H9 (cell line): ENCODE measurements at regions not wholly inside any gene's neighbourhood (a gene's known extent, or its start where the extent isn't known, plus 50 kb on each side); places are given as distances from the start of the nearest gene placed in this dataset.

ENCODE experiments used
- DNase-seq: peaks from one replicate; pipeline ENCODE4 v3.0.0-alpha.2; 2017
- H2AFZ ChIP-seq: one replicate; pipeline ENCODE4 v1.6.1; 2013; ENCODE audit warnings: mild to moderate bottlenecking, low read length, control low read depth, moderate library complexity
- H2AK5ac ChIP-seq: 2 replicates; pipeline ENCODE4 v1.6.1; 2013; ENCODE audit warnings: low read length, control low read depth, mixed read lengths; ENCODE audit not compliant: insufficient read length
- H2BK120ac ChIP-seq: one replicate; pipeline ENCODE4 v1.6.1; 2013; ENCODE audit warnings: low read depth, mild to moderate bottlenecking, low read length, control low read depth, inconsistent platforms; ENCODE audit not compliant: poor library complexity, severe bottlenecking
- H2BK12ac ChIP-seq: 2 replicates; pipeline ENCODE4 v1.6.1; 2013; ENCODE audit warnings: low read length, control low read depth, mixed read lengths, low read depth; ENCODE audit not compliant: insufficient read length
- H2BK15ac ChIP-seq: 2 replicates; pipeline ENCODE4 v1.6.1; 2013; ENCODE audit warnings: low read depth, low read length, control low read depth
- H2BK20ac ChIP-seq: one replicate; pipeline ENCODE4 v1.6.1; 2013; ENCODE audit warnings: low read depth, mild to moderate bottlenecking, low read length, control low read depth, inconsistent platforms; ENCODE audit not compliant: poor library complexity, severe bottlenecking
- H2BK5ac ChIP-seq: 2 replicates; pipeline ENCODE4 v1.6.1; 2013; ENCODE audit warnings: low read length, control low read depth, mixed read lengths; ENCODE audit not compliant: insufficient read length
- H3K14ac ChIP-seq: 2 replicates; pipeline ENCODE4 v1.6.1; 2013; ENCODE audit warnings: low read length, control low read depth; ENCODE audit not compliant: insufficient read depth
- H3K18ac ChIP-seq: 2 replicates; pipeline ENCODE4 v1.6.1; 2013; ENCODE audit warnings: low read depth, mild to moderate bottlenecking, mixed read lengths, low read length, control low read depth; ENCODE audit not compliant: insufficient read length
- H3K23ac ChIP-seq: 2 replicates; pipeline ENCODE4 v1.6.1; 2013; ENCODE audit warnings: low read length, control low read depth, mixed read lengths, low read depth; ENCODE audit not compliant: insufficient read length
- H3K23me2 ChIP-seq: 2 replicates; pipeline ENCODE4 v1.6.1; 2013; ENCODE audit warnings: low read depth, mild to moderate bottlenecking, mixed read lengths, low read length, control low read depth; ENCODE audit not compliant: insufficient read length, poor library complexity, severe bottlenecking
- H3K27ac ChIP-seq: 2 replicates; pipeline ENCODE4 v1.5.1; 2013; ENCODE audit warnings: low read length, control low read depth, mixed read lengths, low read depth; ENCODE audit not compliant: insufficient read length
- H3K27me3 ChIP-seq: 2 replicates; pipeline ENCODE4 v1.6.1; 2013; ENCODE audit warnings: low read length, control low read depth, inconsistent platforms; ENCODE audit not compliant: insufficient read depth
- H3K4ac ChIP-seq: 2 replicates; pipeline ENCODE4 v1.6.1; 2013; ENCODE audit warnings: low read depth, mild to moderate bottlenecking, control low read depth, inconsistent platforms, low read length, moderate library complexity
- H3K4me1 ChIP-seq: 2 replicates; pipeline ENCODE4 v1.6.1; 2013; ENCODE audit warnings: low read length, control low read depth, inconsistent platforms; ENCODE audit not compliant: insufficient read depth
- H3K4me2 ChIP-seq: 2 replicates; pipeline ENCODE4 v1.6.1; 2013; ENCODE audit warnings: low read length, control low read depth, mixed read lengths; ENCODE audit not compliant: insufficient read length, insufficient read depth
- H3K56ac ChIP-seq: 2 replicates; pipeline ENCODE4 v1.6.1; 2013; ENCODE audit warnings: low read depth, mild to moderate bottlenecking, mixed read lengths, low read length, control low read depth; ENCODE audit not compliant: insufficient read length
- H3K79me1 ChIP-seq: 2 replicates; pipeline ENCODE4 v1.6.1; 2013; ENCODE audit warnings: low read depth, mild to moderate bottlenecking, moderate library complexity, low read length, control low read depth, inconsistent platforms; ENCODE audit not compliant: insufficient read depth, poor library complexity, severe bottlenecking
- H3K79me2 ChIP-seq: 2 replicates; pipeline ENCODE4 v1.6.1; 2013; ENCODE audit warnings: low read length, control low read depth, inconsistent platforms; ENCODE audit not compliant: insufficient read depth
- H3K9ac ChIP-seq: 2 replicates; pipeline ENCODE4 v1.6.1; 2013; ENCODE audit warnings: low read length, control low read depth, mixed read lengths; ENCODE audit not compliant: insufficient read length; ENCODE audit errors: extremely low read depth
- H3K9me3 ChIP-seq: one replicate; pipeline ENCODE4 v1.6.1; 2013; ENCODE audit warnings: low read depth, low read length, inconsistent platforms; ENCODE audit not compliant: control insufficient read depth
- H3T11ph ChIP-seq: one replicate; pipeline ENCODE4 v1.6.1; 2013; ENCODE audit warnings: mild to moderate bottlenecking, low read length, control low read depth, inconsistent platforms
- H4K20me1 ChIP-seq: one replicate; pipeline ENCODE4 v1.6.1; 2013; ENCODE audit not compliant: control insufficient read depth, insufficient read length, insufficient read depth
- H4K5ac ChIP-seq: 2 replicates; pipeline ENCODE4 v1.6.1; 2013; ENCODE audit warnings: low read depth, mild to moderate bottlenecking, mixed read lengths, low read length, control low read depth; ENCODE audit not compliant: insufficient read length
- H4K8ac ChIP-seq: replicated peaks from 2 replicates; pipeline ENCODE4 v1.6.1; 2013; ENCODE audit warnings: low read length, control low read depth, mixed read lengths, low read depth; ENCODE audit not compliant: insufficient read length
- H4K91ac ChIP-seq: 2 replicates; pipeline ENCODE4 v1.6.1; 2013; ENCODE audit warnings: low read depth, mild to moderate bottlenecking, moderate library complexity, mixed read lengths, low read length, control low read depth; ENCODE audit not compliant: insufficient read length
- H3K27ac Mint-ChIP-seq, 3 experiments: 2 replicates in 2 of 3; 3 replicates in 1 of 3; pipeline ENCODE4 v1.8.0; 2020 to 2021; ENCODE audit warnings: mixed read lengths in 3 of 3, mild to moderate bottlenecking in 1 of 3, moderate library complexity in 1 of 3
- H3K27me3 Mint-ChIP-seq: 2 replicates; pipeline ENCODE4 v1.8.0; 2021; ENCODE audit warnings: low read depth, mild to moderate bottlenecking, moderate library complexity, mixed read lengths
- H3K36me3 Mint-ChIP-seq, 3 experiments: 2 replicates in 2 of 3; 3 replicates in 1 of 3; pipeline ENCODE4 v1.8.0; 2020 to 2021; ENCODE audit warnings: low read depth in 3 of 3, mixed read lengths in 3 of 3; ENCODE audit not compliant: insufficient read depth in 1 of 3
- H3K4me1 Mint-ChIP-seq, 2 experiments: 2 replicates each; pipeline ENCODE4 v1.8.0; 2020; ENCODE audit warnings: mixed read lengths in 2 of 2
- H3K4me3 Mint-ChIP-seq, 2 experiments: 2 replicates in 1 of 2; 3 replicates in 1 of 2; pipeline ENCODE4 v1.8.0; 2020 to 2021; ENCODE audit warnings: mild to moderate bottlenecking in 2 of 2, mixed read lengths in 2 of 2, moderate library complexity in 1 of 2
- H3K9me3 Mint-ChIP-seq, 2 experiments: 2 replicates in 1 of 2; 3 replicates in 1 of 2; pipeline ENCODE4 v1.8.0; 2020; ENCODE audit warnings: mild to moderate bottlenecking in 2 of 2, mixed read lengths in 2 of 2, moderate library complexity in 1 of 2
- CTCF ChIP-seq: fragments of 200-600 bp; sonication (generic); conservative IDR thresholded peaks from 3 replicates; pipeline ENCODE4 v1.8.0; 2021; ENCODE audit warnings: antibody characterized with exemption, mild to moderate bottlenecking
- WGBS: extraction: QIAGEN DNeasy Blood & Tissue Kit; methylation state at CpG from one replicate; pipeline ENCODE4 v1.1.7; 2013; ENCODE audit warnings: missing lambda C conversion rate, low lambda C conversion rate, mixed read lengths; ENCODE audit not compliant: insufficient read length; ENCODE audit errors: extremely low coverage; 5-methylcytosine and 5-hydroxymethylcytosine counted together

- no peak overlapping the region for H2AFZ ChIP-seq
- H4K8ac ChIP-seq, result no peak overlapping the region
- peaks cover 3% of the 10 kb centered on the region for H3K27me3 Mint-ChIP-seq
- H4K91ac ChIP-seq, result no peak overlapping the region
- peaks cover 87% of the 10 kb centered on the region for H3K9me3 ChIP-seq
- no peaks in the 10 kb centered on the region for H3K4me1 ChIP-seq
- no peaks in the 10 kb centered on the region for H3K4me1 Mint-ChIP-seq
- H2AK5ac ChIP-seq, result no peak overlapping the region
- no peak overlapping the region for H3K27ac ChIP-seq
- H2BK15ac ChIP-seq, result no peak overlapping the region
- WGBS, result no CpG with 5 or more reads among the region's 14 CpGs
- no peak overlapping the region for H3K9ac ChIP-seq
- H3K23ac ChIP-seq, result no peak overlapping the region
- no peaks in the 10 kb centered on the region for H3K79me1 ChIP-seq
- no peaks in the 10 kb centered on the region for H3K27me3 ChIP-seq
- H4K20me1 ChIP-seq, result no peaks in the 10 kb centered on the region
- H2BK120ac ChIP-seq, result no peak overlapping the region
- H3K56ac ChIP-seq, result no peak overlapping the region
- H3K36me3 Mint-ChIP-seq, result peaks cover 0 to 27% (median 0%) of the 10 kb centered on the region in 3 experiments; a peak in 2 of 7 replicates
- H4K5ac ChIP-seq, result no peak overlapping the region
- DNase-seq, result no peak
- TF ChIP-seq CTCF, result no peak
- no peak overlapping the region for H3K14ac ChIP-seq
- no peak overlapping the region; a peak in 1 of 7 replicates for H3K27ac Mint-ChIP-seq
- H3K18ac ChIP-seq, result no peak overlapping the region
- no peak overlapping the region for H2BK20ac ChIP-seq
- H3K79me2 ChIP-seq, result no peaks in the 10 kb centered on the region
- H3K23me2 ChIP-seq, result no peaks in the 10 kb centered on the region
- H3K4me3 Mint-ChIP-seq, result no peak overlapping the region
- no peak overlapping the region for H3K4me2 ChIP-seq
- no peak overlapping the region for H3K4ac ChIP-seq
- no peak overlapping the region for H3T11ph ChIP-seq
- H3K9me3 Mint-ChIP-seq, result peaks cover 4 to 64% of the 10 kb centered on the region in 2 experiments
- no peak overlapping the region for H2BK12ac ChIP-seq
- H2BK5ac ChIP-seq, result no peak overlapping the region
Observed at GRCh38 chr1:2909797-2910196, 108.3 kb upstream of the TTC34 start.
